Lower leg skin (tissue), 3 donors: ENCODE measurements at regions not wholly inside any gene's neighbourhood (a gene's known extent, or its start where the extent isn't known, plus 50 kb on each side); places are given as distances from the start of the nearest gene placed in this dataset.

Source experiments
- POLR2A ChIP-seq, 2 donors: fragments of 450-650 bp; IDR thresholded peaks; one replicate each; pipeline ENCODE4 v1.6.1; 2016 to 2017; ENCODE audit warnings: antibody characterized with exemption in 2 of 2, mild to moderate bottlenecking in 1 of 2, moderate library complexity in 1 of 2
- TF ChIP-seq, protein P1 (sequence below), 3 donors: fragments of 450-650 bp; IDR thresholded peaks; one replicate each; pipeline ENCODE4 v1.5.1; 2016; ENCODE audit warnings: antibody characterized with exemption in 3 of 3, mild to moderate bottlenecking in 3 of 3, moderate library complexity in 2 of 3

DNA sequence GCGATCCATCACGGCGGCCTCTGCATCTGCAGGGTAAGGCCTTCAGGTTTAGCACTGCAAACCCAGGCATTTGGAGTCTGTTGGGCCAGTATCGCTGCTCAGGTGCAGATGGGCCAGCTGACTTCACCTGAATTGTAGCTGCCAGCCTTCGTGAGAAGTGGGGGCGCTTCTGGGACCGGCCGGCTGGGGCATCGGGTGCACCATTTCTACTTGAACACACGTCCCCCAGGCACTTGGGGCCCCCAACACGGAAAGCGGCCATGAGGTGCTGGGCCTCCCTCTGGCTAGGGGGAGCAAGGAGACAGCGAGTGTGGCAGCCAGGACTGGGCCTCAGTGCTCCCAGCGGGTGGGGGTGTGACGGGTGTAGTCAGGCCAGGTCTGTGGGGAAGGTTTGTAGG, 767.6 kb downstream of the KCNJ18 start:
- TF ChIP-seq, protein P1, sequence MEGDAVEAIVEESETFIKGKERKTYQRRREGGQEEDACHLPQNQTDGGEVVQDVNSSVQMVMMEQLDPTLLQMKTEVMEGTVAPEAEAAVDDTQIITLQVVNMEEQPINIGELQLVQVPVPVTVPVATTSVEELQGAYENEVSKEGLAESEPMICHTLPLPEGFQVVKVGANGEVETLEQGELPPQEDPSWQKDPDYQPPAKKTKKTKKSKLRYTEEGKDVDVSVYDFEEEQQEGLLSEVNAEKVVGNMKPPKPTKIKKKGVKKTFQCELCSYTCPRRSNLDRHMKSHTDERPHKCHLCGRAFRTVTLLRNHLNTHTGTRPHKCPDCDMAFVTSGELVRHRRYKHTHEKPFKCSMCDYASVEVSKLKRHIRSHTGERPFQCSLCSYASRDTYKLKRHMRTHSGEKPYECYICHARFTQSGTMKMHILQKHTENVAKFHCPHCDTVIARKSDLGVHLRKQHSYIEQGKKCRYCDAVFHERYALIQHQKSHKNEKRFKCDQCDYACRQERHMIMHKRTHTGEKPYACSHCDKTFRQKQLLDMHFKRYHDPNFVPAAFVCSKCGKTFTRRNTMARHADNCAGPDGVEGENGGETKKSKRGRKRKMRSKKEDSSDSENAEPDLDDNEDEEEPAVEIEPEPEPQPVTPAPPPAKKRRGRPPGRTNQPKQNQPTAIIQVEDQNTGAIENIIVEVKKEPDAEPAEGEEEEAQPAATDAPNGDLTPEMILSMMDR (IDR thresholded peaks at IDR 0.05) = no peak
- no peak for TF ChIP-seq POLR2A (IDR thresholded peaks at IDR 0.05)
